Stimulated activated CD4-positive, alpha-beta T cell treated with anti-CD3 and anti-CD28 coated beads, Interleukin-1b, Interleukin-23, amount 100 ng/mL, for 48 hours (primary cell): ENCODE measurements at regions not wholly inside any gene's neighbourhood (a gene's known extent, or its start where the extent isn't known, plus 50 kb on each side); places are given as distances from the start of the nearest gene placed in this dataset.

Experiments used
- DNase-seq: peaks from one replicate; pipeline ENCODE4 v3.0.0-alpha.2; 2020

DNA sequence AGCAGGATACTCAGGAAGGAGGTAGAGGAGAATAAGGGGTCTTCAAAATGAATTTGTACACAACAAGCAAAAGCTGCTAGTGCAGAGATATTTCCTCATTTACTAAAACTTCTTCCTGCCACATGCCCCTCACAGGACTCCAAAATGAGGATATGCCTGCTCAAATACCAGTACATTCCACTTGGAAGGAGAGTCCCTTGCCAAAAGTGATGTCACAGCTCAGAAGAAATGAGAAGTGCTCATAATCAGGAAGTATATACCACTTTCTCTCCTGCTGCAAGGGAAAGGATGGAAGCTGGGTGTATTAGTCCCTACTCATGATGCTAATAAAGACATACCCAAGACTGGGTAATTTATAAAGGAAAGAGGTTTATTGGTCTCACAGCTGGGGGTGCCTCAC, 87.7 kb upstream of the FSHR start:
- DNase-seq = no peak

DNA sequence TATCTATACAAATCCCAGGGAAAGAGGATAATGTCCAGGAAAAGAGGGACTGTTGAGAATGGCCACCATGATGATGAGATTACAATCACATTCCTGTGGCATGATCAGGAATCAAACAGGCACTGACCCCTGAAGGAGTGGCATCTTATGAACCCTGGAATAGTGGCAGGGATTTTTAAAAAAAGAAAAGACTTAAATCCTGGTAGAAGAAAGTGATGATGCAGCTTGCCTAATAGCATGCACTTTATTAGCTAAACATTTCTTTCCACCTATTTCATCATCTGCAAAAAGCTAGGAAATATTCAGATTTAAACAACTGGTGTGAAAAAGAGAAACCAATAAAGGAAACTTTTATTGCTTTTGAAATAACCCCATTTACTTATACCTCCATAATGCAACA, 87.2 kb upstream of the FSHR start:
- no peak for DNase-seq

DNA sequence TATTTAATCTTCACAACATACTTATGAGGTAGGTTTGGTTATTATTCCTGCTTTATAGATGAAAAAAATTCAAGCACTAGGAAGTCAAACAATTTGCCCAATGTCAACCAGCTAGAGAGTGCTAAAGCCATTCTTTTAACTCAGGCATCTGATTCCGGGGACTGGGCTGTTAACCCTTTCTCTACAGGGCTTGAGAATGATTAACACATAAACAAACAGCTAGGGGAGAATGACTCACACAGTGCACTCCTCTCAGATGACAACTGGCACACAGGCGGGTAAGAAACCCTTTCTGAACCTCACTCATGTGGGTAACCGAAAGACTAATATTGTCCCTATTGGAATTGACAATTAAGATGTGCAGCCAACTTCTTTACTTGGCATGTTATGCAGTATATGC, 86.3 kb upstream of the FSHR start:
- no peak for DNase-seq

DNA sequence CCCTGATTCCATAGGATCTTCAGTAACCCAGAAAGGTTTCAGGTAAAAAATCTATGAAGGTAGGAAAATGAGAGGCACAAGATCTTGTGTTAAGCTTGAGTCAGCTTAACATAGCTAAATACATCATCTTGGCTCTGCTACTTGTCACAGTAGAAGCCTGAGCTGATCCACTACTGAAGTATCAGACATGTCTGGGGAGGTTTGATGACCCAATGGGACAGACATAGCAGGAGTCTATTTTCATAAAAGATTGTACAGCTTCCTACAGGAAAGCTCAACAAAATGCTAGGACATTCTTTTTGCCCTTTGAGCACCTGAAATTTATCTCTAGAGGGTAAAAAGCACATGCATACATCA, 84.3 kb upstream of the FSHR start:
- DNase-seq = no peak

DNA sequence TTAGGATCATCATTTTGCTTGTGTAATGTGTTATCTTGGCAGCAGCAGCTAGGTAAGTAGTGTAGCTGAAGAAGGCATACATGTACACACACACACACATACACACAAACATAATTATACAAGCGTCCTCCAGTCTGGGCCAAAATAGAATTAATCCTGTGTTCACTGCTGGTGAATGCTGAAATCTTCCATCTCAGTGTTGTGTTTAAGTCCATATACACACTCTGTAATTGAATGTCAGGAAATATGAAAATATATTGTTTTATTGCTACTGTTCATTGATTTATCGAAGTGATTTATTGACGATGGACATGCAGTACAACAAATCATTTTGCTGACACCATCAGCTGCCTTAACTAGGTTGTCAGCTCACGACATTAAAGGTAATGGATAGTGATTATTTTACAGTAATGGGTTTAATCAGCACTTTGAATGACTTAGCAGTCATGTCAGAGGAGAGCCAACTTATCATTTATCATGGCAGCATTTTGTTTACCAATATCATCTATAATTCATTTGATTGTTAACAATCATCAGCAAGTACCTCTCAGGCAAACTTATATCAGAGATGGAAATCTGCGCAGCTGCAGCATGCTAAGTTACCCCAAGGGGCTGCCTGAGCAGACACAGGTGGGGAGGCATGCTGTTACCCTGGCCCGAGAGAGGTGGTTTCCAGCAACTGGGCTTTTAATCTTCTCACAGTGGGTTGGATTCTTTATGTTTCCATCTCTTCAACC, 83.7 kb upstream of the FSHR start:
- DNase-seq = no peak

DNA sequence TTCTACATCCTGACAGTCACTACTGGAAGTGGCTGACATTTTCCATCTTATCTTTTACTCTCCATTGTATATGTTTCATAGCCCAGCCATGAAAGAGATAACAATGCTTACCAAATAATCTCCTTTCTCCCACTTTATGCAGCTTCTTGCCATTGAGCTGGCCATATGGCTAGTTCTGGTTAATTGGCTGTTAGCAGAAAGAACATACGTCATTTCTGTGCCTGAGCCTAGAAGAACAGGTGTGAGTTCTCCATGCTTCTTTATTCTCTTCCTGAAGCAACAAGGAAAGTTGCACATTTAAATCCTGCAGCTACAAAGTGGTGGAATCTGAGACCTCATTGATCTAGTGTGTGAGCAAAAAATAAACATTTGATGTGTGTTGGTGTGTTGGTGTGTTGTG, 82.0 kb upstream of the FSHR start:
- DNase-seq = no peak

DNA sequence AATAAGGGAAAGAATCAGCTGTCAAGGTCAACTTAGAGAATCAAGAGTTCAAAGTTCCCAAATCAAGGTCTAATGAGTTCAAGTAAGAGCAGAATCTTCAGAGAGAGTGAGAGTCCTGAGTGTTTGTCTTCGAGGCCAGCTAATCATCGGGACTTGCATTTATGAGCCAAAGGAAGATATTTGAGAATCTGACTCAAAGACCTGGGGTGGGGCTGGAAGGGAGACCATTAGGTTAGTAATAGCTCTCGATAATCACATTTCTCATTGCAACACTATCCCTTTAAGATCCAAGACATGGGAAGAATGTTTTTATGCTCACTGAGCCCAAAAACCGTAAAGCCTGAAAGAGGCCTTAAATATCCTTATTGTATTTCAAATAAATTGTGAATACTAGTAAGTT, 72.0 kb upstream of the FSHR start:
- DNase-seq = no peak

DNA sequence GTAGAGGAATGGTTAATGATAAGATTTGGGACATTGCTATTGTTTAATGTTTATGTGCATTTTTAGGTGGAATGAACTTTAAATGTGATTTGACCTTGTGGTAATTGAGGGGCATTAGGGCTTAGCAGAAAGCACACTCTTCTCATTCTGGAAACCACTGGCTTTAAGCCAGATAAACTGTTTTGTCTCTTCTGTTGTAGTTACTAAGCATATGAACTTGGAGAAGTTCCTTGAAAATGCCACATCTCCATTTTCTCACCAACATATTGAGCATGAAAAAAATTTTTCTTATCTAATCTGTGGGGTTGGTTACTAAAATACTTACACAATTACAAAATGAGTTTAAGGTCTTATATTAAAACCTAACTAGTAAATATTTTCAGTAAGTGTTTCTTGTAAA, 70.8 kb upstream of the FSHR start:
- no peak for DNase-seq

DNA sequence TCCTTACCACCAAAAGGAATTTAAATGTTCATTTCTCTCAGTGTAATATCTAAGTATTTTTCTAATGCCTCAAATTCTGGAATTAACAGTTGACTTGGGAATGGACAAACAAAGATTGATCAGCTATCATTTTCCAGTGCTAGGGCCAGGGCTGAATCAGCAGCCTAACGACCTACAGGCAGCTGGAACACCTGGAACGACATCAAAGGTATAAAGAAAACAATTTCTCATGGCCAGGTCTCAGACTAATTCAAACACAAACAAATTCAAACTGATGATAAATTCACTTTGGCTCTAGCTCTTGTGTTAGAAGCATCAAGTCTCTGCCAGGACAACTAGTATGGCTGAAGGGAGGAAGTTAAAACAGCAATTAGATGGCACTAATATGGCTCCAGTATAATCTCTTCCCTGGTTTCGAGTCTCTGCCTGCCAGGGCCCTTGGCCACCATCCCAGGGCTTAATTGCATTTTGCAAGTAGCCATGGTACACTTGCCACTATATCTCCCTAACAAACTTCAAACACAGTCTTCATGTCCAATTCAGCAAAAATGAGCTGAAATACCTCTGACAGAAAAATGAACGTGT, 70.2 kb upstream of the FSHR start:
- DNase-seq = no peak

DNA sequence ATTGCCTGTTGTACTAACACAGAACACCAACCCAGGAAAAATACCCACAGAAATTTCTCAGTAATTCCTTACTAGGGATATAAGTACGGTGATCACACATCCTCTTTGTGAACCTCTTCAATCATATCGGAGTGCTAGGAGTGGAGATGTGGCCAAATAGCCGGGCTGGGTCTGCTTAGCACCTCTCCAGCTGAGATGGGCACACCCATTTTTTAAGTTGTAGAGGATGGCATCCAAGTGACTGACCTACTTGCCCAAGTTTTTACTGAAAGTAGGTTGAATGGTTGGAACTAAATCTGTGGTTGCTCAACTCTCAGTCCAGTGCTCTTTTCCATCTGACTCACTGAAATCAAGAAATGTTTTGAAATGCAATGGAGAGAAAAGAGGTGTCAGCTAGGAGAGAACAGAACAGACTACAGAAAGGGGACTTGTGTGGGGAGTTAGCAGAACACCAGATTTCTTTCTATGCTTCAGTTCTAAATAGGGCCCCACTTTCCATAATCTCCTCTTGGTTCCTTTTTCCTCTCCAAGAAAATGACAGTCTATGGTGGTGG, 68.7 kb upstream of the FSHR start:
- DNase-seq = no peak

DNA sequence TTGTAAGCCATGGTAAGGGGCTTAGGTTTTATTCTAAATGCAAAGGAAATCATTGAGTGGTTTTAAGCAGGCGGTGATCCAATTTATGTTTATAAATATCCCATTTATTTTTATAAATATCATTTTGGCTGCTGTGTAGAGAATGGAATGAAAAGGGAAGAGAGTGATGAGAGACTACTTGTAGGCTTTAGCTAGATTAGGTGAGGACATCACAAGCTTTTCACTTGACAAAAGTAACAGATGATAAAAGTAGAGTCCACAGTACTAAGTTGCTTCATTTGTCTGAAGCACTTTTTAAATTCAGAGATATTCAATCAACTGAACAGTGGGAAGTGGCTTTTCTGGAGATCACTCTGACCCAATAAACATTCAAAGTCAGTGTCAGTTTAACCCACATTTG, 65.4 kb upstream of the FSHR start:
- DNase-seq = no peak

DNA sequence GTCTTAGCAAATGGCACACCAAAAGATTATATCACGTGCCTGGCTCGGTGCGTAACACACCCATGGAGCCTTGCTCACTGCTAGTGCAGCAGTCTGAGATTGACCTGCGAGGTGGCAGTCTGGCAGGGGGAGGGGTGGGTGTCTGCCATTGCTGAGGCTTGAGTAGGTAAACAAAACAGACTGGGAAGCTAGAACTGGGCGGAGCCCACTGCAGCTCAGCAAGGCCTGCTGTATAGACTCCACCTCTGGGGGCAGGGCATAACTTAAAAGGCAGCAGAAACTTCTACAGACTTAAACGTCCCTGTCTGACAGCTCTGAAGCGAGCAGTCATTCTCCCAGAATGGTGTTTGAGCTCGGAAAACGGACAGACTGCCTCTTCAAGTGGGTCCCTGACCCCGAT, 55.9 kb upstream of the FSHR start:
- no peak for DNase-seq

DNA sequence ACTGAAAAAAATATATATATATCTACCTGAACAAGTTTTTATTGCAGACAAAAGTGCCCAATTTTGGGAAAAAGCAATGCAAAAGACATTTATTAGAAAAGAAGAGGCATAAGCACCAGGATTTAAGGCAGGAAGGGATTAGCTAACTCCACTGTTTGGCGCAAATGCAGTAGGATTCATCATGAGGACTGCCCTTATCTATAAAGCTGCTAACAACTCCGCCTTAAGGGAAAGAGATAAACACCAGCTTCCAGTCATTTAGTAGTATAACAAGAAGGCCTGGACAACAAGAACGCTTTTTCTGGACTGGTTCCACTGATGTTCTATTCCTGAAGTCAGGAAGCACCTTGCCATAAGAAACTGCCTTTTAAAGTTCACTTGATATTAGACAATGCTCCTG, 52.9 kb upstream of the FSHR start:
- DNase-seq = no peak
